Dermis blood vessel endothelial cell (primary cell): ENCODE measurements at regions not wholly inside any gene's neighbourhood (a gene's known extent, or its start where the extent isn't known, plus 50 kb on each side); places are given as distances from the start of the nearest gene placed in this dataset.
A peak's percentile ranks its signal among the peaks of the same experiment; 100 is the strongest.

Source experiments
- DNase-seq: peaks from one replicate; pipeline ENCODE4 v3.0.0; 2010

DNA sequence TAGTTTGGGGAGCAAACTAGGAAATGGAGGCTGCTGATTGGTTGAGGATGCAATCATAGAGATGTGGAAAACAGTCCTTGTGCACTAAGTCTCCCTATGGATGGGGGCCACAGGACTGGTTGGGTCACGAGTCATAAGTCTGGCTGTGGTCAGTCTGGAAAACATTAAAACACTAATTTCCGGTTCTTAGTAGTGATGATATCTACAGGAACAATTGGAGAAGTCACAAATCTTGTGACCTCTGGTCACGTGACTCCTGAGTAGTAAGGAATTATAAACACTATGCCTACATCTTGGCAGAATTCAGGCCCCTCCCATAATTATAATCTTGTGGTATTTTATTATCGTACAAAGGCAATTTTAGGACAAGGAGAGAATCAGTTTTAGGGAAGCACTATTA lies 317.3 kb upstream of the ARPP21 start:
- peak; percentile 71 for DNase-seq

- DNase-seq: no peak
These were observed 303.6 kb upstream of the ARPP21 start for GRCh38 chr3:35335703-35336102.

- no peak for DNase-seq
These were observed 302.7 kb upstream of the ARPP21 start for GRCh38 chr3:35336601-35337000.

DNA sequence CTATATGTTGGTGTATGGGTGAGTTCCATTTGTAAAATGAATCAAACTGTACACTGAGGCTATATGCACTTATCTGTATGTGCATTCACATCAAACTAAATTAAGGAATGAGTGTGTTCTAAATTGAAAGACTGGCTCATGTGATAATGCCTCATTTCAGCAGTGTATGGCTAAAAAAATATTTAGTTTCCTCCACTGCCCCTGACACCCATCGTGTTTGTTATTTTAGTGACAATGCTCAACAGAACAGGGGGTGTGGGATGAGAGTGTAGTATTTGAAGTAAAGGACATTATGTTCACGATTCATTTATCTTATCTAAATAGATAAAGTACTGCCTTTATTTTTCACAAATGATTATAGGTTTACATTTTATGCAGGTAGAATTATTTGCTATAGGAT lies 301.1 kb upstream of the ARPP21 start:
- DNase-seq: peak; percentile 19

- DNase-seq: no peak
These were observed 259.1 kb upstream of the ARPP21 start for GRCh38 chr3:35380196-35380595.

- peak; percentile 45 for DNase-seq
These were observed 256.1 kb upstream of the ARPP21 start for GRCh38 chr3:35383216-35383615.

GRCh38 chr3:35383719-35384555 lies 255.4 kb upstream of the ARPP21 start:
- DNase-seq: peak; percentile 91

- DNase-seq: no peak
These were observed 254.1 kb upstream of the ARPP21 start for GRCh38 chr3:35385271-35385670.

DNA sequence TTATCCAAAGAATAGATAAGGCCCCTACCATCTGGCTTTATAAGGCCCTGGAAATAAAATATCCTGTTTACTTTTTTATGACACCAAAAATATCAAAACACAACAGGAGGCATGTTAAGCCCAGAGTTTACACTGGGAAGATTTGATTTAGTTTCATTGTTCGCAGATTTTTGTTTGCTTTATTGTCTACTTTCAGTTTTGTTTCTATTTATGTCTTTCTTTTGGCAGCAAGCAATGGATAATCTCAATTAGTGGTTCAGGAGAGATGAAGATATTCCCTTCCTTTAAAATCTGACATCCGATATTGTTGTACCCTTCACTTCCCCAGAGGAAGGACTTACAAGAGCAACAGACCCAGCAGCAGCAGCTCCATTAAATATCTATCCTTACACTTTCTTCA lies 249.4 kb upstream of the ARPP21 start:
- DNase-seq: no peak

- DNase-seq: no peak
These were observed 247.1 kb upstream of the ARPP21 start for GRCh38 chr3:35392187-35392586.

- no peak for DNase-seq
These were observed 245.2 kb upstream of the ARPP21 start for GRCh38 chr3:35393901-35394799.

DNA sequence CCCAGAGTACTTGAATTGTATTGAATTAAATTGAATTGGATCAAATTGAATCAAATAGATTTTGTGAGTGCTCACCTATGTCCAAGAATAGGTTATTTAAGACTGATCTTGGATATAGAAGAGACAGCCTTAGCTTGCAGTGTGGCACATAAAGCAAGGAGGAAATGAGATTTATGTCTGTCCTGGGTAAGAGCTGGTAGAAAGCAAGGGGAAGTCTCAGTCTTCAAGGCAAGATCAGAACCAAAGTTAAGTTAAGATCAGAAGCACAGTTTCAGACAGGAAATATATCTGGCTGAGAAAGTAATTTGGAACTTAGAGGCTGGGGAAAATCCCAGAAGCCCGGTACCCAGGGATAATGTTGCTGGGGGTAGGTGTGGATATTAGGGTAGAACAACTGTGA lies 244.4 kb upstream of the ARPP21 start:
- no peak for DNase-seq

DNA sequence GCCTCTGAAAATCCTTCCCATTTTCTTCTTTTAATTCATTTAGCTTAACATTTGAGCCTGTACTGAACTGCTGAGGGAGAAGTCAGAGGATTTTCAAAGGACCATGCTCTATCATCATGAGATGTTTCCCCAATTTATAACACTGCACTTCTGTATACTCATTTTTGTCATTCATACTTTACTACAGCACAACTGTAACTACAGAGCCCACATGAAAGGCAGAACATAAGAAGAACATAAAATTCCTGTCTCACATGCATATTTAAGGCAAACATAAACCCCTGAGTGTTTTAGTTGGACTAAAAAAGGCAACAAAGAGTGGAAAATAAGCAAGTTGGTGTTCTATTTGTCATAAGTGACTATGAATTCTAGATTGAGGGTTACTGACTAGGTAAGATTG lies 237.7 kb upstream of the ARPP21 start:
- no peak for DNase-seq

DNA sequence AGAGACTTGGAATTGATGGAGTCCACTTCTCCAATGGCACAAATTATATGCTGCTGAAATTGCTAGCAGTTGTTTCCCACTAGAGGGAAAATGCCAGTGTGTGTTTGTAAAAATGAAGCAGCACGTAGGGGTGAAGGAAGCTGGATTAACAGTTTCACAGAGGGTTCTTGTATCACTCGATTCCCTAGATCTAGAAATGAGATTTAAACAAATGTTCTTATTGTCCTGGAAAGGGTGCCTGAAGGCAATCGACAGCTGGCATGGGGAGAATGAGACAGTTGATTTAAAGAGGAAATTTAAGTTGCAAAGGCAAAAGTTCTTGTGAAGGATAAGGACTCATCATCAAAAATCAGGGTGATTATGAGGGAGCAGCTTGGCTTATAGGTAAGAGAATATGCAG lies 234.8 kb upstream of the ARPP21 start:
- no peak for DNase-seq

GRCh38 chr3:35408882-35409281 lies 230.4 kb upstream of the ARPP21 start:
- DNase-seq: no peak

DNA sequence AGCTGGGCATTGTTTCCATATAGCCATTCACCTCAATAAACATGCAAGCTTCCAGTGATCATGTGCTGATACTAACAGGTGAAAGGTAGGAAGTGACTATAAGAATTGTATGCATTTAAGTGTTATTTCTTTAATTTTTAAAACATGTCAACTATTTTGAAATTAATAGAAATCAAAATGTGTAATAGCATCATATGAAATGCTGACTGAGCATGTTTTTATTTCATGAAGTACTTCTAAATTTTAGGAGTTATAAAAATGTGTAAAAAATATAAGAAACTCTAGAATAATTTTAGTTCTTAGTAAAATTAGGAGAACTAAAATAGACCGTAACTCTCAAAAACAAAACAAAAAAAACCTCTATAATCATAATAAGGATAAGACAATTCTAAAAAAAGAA lies 229.3 kb upstream of the ARPP21 start:
- DNase-seq: no peak

DNA sequence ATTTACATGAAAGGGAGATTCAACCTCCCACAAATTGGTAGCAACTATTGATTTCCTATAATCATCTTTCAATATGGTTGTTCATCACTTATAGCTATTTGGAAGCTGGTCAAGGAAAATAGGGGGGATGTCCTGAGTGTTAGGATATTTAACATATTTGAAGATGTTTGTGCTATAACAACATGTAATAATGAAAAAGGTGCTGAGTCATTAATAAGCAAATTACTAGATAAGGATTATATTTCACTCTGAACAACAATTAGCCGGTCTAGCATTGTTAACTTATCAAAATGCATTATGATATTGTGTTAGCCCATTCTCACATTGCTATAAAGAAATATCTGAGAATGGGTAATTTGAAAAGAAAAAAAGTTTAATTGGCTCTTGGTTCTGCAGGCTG lies 225.8 kb upstream of the ARPP21 start:
- no peak for DNase-seq

DNA sequence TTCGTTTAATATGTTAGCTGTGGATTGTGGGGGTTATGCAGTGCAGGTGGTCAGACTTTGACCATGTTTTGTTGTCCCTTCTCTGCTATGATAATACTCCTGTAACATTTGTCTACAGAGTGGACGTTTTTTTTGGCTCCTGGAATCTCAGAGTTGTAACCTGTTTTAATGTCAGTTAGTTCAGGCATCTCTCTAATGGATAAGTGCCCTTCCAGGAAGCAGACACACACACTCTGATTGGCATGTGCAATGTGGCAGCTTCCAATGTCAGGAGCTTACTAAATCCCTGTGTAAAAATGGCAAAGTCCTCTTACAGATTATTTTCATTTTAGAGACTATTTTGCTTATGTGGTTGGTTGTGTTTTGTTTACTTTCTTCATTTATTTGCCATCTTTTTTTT lies 222.2 kb upstream of the ARPP21 start:
- no peak for DNase-seq

DNA sequence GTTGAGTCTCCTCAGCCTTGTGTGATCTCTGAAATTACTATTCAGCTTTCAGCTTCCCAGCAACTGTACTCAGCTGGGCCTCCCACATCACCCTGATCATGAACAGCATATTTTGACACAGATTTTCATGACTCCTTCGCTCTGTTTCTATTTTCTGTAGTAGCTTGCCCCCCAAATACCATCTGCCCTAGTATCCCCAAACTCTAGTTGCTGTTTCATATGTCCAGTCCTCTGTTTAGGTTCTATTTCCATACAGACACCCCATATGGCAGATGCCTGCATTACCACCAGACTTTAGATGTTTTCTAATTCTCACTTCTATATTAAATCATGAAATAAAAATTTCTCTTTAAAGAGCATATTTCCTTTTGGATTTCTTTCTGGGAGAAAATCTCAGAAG lies 217.2 kb upstream of the ARPP21 start:
- no peak for DNase-seq

DNA sequence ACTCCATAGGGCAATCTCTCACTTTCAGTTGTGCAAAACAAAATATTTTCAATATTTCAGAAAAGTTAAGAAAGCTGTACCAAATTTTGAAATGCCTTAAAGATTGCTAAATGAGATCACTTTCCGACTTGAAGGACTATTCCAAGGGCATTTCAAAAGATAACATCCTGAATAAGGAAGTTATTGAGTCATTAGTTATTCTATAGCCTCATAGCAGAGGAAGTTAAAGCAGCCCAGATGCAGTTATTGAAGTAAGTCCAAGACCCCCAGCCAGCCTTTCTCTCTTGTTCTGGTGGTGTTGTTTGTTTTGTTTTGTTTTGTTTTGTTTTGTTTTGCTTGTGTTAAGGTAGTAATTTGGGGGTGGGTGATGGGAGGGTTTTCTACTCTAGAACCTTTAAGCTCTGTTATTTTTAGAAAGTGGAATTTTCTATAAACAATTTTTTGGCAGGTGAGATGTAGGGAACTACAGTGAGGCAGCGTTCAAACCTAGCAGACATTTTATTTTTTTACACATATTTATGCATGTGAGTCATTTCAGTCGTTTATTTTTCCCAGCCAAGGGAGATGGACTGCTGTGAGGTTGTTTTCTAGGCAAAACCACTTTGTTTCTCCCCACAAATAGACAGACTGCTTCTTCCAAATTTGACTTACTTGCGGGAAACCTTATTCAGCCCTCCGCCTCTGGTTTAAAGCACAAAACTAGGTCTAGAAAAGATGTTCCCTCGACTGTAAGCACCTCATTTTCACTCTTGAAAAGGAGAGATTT lies 216.3 kb upstream of the ARPP21 start:
- DNase-seq: peak; percentile 61

DNA sequence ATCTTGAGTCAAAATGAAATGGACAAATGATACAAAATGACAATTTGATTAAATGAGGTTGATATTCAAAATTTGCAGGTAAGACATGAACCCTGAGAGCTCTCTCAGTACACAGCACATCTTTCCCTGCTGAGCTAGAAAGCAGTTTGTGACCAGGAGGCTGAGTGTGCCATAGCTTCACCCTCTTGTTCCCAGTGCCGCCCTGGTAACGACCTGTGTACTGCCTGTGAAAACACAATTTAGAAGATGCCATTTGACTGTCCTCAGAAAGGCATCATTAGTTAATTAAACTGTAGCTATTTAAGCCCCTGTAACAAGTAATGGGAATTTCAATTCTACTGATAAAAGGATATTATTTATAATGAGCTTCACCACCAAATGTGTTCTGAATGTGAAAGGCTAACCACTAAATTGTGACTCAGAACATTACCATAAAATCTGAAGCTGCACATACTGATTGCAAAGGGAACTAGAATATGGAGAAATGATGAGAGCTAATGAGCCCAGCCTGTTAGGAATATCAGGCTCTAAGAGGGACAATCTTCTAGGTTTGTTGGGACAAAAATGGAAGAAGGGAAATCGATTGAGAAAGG lies 212.9 kb upstream of the ARPP21 start:
- DNase-seq: no peak

GRCh38 chr3:35437381-35437780 lies 201.9 kb upstream of the ARPP21 start:
- DNase-seq: no peak

DNA sequence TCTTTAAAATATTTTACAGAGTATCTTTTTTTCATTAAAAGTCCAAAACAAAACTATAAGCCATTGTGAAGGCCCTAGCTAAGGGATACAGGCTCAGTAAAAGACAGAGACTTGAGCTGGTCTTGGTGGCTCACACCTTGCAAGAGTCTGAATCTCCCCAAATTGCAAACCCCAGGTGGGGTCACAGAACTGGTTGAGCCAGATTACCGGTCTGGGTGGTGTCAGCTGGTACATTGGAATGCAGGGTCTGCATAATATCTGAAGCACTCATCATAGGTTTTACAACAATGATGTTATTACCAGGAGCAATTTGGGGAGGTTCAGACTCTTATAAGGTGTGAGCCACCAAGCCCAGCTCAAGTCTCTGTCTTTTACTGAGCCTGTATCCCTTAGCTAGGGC lies 201.2 kb upstream of the ARPP21 start:
- no peak for DNase-seq
